ENCODE measurements at regions not wholly inside any gene's neighbourhood (a gene's known extent, or its start where the extent isn't known, plus 50 kb on each side); places are given as distances from the start of the nearest gene placed in this dataset.
"Not testable (repeated sequence)": the region's sequence is repeated elsewhere in the genome, so short reads cannot be mapped to it uniquely, and the experiment has no call there.

DNA sequence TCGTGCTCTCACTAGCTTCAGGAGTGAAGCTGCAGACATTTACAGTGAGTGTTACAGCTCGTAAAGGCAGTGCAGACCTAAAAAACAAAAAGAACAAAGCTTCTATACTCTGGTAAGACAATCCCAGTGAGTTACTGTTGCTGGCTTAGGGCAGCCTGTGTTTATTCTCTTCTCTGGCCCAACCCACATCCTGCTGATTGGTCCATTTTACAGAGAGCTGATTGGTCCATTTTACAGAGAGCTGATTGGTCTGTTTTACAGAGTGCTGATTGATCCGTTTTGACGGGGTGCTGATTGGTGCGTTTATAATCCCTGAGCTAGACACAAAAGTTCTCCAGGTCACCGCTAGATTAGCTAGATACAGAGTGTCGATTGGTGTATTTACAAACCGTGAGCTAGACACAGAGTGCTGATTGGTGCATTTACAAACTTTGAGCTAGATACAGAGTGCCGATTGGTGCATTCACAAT lies 158.0 kb downstream of the KLRB1 start:
- not testable (repeated sequence) for TF ChIP-seq SIN3A (IDR thresholded peaks at IDR 0.05; ENCODE audit: low read depth, low read length); FOXM1 (IDR thresholded peaks at IDR 0.05; ENCODE audit: low read depth, low read length); ZNF384 (IDR thresholded peaks at IDR 0.05; ENCODE audit: borderline replicate concordance, low read depth, low read length); RFX5 (IDR thresholded peaks at IDR 0.05; ENCODE audit: low read depth, low read length); SMARCA5 (IDR thresholded peaks at IDR 0.05); POLR2A (IDR thresholded peaks at IDR 0.05; ENCODE audit: low read depth, low read length); KAT2A (conservative IDR thresholded peaks at IDR 0.05; ENCODE audit: control insufficient read depth, low read depth, low read length); BHLHE40 (IDR thresholded peaks at IDR 0.05; ENCODE audit: borderline replicate concordance in 1 of 2, low read depth in 2 of 2, low read length in 1 of 2); NFIC (IDR thresholded peaks at IDR 0.05; ENCODE audit: low read depth, low read length)
- TF ChIP-seq, protein P1, sequence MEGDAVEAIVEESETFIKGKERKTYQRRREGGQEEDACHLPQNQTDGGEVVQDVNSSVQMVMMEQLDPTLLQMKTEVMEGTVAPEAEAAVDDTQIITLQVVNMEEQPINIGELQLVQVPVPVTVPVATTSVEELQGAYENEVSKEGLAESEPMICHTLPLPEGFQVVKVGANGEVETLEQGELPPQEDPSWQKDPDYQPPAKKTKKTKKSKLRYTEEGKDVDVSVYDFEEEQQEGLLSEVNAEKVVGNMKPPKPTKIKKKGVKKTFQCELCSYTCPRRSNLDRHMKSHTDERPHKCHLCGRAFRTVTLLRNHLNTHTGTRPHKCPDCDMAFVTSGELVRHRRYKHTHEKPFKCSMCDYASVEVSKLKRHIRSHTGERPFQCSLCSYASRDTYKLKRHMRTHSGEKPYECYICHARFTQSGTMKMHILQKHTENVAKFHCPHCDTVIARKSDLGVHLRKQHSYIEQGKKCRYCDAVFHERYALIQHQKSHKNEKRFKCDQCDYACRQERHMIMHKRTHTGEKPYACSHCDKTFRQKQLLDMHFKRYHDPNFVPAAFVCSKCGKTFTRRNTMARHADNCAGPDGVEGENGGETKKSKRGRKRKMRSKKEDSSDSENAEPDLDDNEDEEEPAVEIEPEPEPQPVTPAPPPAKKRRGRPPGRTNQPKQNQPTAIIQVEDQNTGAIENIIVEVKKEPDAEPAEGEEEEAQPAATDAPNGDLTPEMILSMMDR (IDR thresholded peaks at IDR 0.05 in 2 of 3, conservative IDR thresholded peaks at IDR 0.05 in 1 of 3; ENCODE audit: control insufficient read depth in 2 of 3, extremely low read depth in 1 of 3, insufficient read depth in 1 of 3, low read depth in 3 of 3, low read length in 3 of 3) = not testable (repeated sequence)
- TF ChIP-seq, protein P2, sequence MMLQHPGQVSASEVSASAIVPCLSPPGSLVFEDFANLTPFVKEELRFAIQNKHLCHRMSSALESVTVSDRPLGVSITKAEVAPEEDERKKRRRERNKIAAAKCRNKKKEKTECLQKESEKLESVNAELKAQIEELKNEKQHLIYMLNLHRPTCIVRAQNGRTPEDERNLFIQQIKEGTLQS (IDR thresholded peaks at IDR 0.05; ENCODE audit: borderline replicate concordance, extremely low read depth, low read depth, low read length) = not testable (repeated sequence)
- TF ChIP-seq, protein P3, sequence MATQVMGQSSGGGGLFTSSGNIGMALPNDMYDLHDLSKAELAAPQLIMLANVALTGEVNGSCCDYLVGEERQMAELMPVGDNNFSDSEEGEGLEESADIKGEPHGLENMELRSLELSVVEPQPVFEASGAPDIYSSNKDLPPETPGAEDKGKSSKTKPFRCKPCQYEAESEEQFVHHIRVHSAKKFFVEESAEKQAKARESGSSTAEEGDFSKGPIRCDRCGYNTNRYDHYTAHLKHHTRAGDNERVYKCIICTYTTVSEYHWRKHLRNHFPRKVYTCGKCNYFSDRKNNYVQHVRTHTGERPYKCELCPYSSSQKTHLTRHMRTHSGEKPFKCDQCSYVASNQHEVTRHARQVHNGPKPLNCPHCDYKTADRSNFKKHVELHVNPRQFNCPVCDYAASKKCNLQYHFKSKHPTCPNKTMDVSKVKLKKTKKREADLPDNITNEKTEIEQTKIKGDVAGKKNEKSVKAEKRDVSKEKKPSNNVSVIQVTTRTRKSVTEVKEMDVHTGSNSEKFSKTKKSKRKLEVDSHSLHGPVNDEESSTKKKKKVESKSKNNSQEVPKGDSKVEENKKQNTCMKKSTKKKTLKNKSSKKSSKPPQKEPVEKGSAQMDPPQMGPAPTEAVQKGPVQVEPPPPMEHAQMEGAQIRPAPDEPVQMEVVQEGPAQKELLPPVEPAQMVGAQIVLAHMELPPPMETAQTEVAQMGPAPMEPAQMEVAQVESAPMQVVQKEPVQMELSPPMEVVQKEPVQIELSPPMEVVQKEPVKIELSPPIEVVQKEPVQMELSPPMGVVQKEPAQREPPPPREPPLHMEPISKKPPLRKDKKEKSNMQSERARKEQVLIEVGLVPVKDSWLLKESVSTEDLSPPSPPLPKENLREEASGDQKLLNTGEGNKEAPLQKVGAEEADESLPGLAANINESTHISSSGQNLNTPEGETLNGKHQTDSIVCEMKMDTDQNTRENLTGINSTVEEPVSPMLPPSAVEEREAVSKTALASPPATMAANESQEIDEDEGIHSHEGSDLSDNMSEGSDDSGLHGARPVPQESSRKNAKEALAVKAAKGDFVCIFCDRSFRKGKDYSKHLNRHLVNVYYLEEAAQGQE (IDR thresholded peaks at IDR 0.05; ENCODE audit: low read depth, low read length) = not testable (repeated sequence)
